ENCODE measurements at regions not wholly inside any gene's neighbourhood (a gene's known extent, or its start where the extent isn't known, plus 50 kb on each side); places are given as distances from the start of the nearest gene placed in this dataset.

GRCh38 chr14:97266653-97267052 is 469.5 kb downstream of the VRK1 start:
- DNase-seq (ENCODE audit: low spot score): no peak

GRCh38 chr14:97267509-97267908 is 470.3 kb downstream of the VRK1 start:
- DNase-seq (ENCODE audit: low spot score): no peak

GRCh38 chr14:97268097-97268496 is 470.9 kb downstream of the VRK1 start:
- DNase-seq (ENCODE audit: low spot score): no peak

GRCh38 chr14:97270308-97270707 is 473.1 kb downstream of the VRK1 start:
- DNase-seq (ENCODE audit: low spot score): no peak

GRCh38 chr14:97271451-97271960 is 474.3 kb downstream of the VRK1 start:
- no peak for DNase-seq (ENCODE audit: low spot score)

- no peak for DNase-seq (ENCODE audit: low spot score)
Measured at GRCh38 chr14:97273540-97273939, 476.4 kb downstream of the VRK1 start.

- DNase-seq (ENCODE audit: low spot score): no peak
Measured at GRCh38 chr14:97274626-97275025, 477.4 kb downstream of the VRK1 start.

GRCh38 chr14:97275276-97275675 is 478.1 kb downstream of the VRK1 start:
- no peak for DNase-seq (ENCODE audit: low spot score)

GRCh38 chr14:97276573-97276972 is 479.4 kb downstream of the VRK1 start:
- no peak for DNase-seq (ENCODE audit: low spot score)

- no peak for DNase-seq (ENCODE audit: low spot score)
Measured at GRCh38 chr14:97277711-97278110, 480.5 kb downstream of the VRK1 start.

GRCh38 chr14:97280526-97280925 is 483.3 kb downstream of the VRK1 start:
- DNase-seq (ENCODE audit: low spot score): no peak

- DNase-seq (ENCODE audit: low spot score): no peak
Measured at GRCh38 chr14:97281741-97282140, 484.6 kb downstream of the VRK1 start.

GRCh38 chr14:97282210-97283004 is 485.2 kb downstream of the VRK1 start:
- DNase-seq (ENCODE audit: low spot score): no peak

GRCh38 chr14:97283005-97283403 is 485.8 kb downstream of the VRK1 start:
- no peak for DNase-seq (ENCODE audit: low spot score)

- DNase-seq (ENCODE audit: low spot score): no peak
Measured at GRCh38 chr14:97283426-97283825, 486.2 kb downstream of the VRK1 start.

- no peak for DNase-seq (ENCODE audit: low spot score)
Measured at GRCh38 chr14:97283841-97284240, 486.7 kb downstream of the VRK1 start.

GRCh38 chr14:97287956-97288355 is 490.8 kb downstream of the VRK1 start:
- DNase-seq (ENCODE audit: low spot score): no peak

- DNase-seq (ENCODE audit: low spot score): no peak
Measured at GRCh38 chr14:97290065-97290464, 492.9 kb downstream of the VRK1 start.

GRCh38 chr14:97290977-97291376 is 493.8 kb downstream of the VRK1 start:
- no peak for DNase-seq (ENCODE audit: low spot score)

GRCh38 chr14:97293659-97294058 is 496.5 kb downstream of the VRK1 start:
- no peak for DNase-seq (ENCODE audit: low spot score)

- no peak for DNase-seq (ENCODE audit: low spot score)
Measured at GRCh38 chr14:97295108-97295710, 498.0 kb downstream of the VRK1 start.

GRCh38 chr14:97296176-97296575 is 499.0 kb downstream of the VRK1 start:
- no peak for DNase-seq (ENCODE audit: low spot score)

GRCh38 chr14:97297100-97297499 is 499.9 kb downstream of the VRK1 start:
- no peak for DNase-seq (ENCODE audit: low spot score)

- no peak for DNase-seq (ENCODE audit: low spot score)
Measured at GRCh38 chr14:97298331-97298730, 501.1 kb downstream of the VRK1 start.

Data from CD4-positive, alpha-beta T cell treated with Interleukin-15 for 4 hours (primary cell).